ENCODE measurements at regions not wholly inside any gene's neighbourhood (a gene's known extent, or its start where the extent isn't known, plus 50 kb on each side); places are given as distances from the start of the nearest gene placed in this dataset.

DNA sequence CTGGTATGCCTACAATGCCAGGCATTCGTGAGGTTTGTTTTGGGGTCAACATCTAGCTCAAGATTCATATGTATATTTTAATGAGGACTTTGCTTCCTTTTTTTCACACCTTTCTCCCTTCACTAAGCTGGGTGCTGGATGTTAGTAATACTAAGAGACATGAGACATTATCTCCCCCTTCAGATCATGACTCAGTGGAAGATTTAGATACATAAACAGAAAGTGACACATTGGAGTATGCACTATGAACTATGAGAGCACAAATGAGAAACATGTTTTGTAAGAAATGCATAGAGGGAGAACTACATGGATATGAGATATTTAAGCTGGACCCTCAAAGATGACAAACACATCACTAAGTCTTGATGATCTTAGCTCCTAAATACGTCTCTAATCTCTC, 286.3 kb downstream of the RPAP3 start:
- TF ChIP-seq CTCF (IDR thresholded peaks at IDR 0.05) (no peak), POLR2A (IDR thresholded peaks at IDR 0.05) (no peak)

Data from suprapubic skin (tissue), 3 donors.